Smooth muscle cell (in vitro differentiated cells): ENCODE measurements at regions not wholly inside any gene's neighbourhood (a gene's known extent, or its start where the extent isn't known, plus 50 kb on each side); places are given as distances from the start of the nearest gene placed in this dataset.

Experiments
- DNase-seq: peaks from one replicate; lab custom pipeline; 2025; ENCODE audit not compliant: unreplicated experiment; lab: John Stamatoyannopoulos, UW
- H2AFZ ChIP-seq: fragments of 200-600 bp; sonication (generic); 2 replicates; pipeline ENCODE4 v1.6.0; 2016; ENCODE audit warnings: antibody characterized with exemption, low read depth, mild to moderate bottlenecking
- H3F3A ChIP-seq: fragments of 200-600 bp; sonication (generic); 2 replicates; pipeline ENCODE4 v1.6.0; 2017; ENCODE audit warnings: antibody characterized with exemption, low read depth
- H3K27ac ChIP-seq: fragments of 200-600 bp; sonication (generic); 2 replicates; pipeline ENCODE4 v1.5.1; 2016; ENCODE audit warnings: low read depth, mild to moderate bottlenecking
- H3K27me3 ChIP-seq: fragments of 200-600 bp; sonication (generic); 2 replicates; pipeline ENCODE4 v1.6.1; 2016; ENCODE audit warnings: low read depth, mild to moderate bottlenecking
- H3K36me3 ChIP-seq: fragments of 200-600 bp; sonication (generic); 2 replicates; pipeline ENCODE4 v1.5.1; 2016; ENCODE audit warnings: low read depth
- H3K4me1 ChIP-seq: fragments of 200-600 bp; sonication (generic); 2 replicates; pipeline ENCODE4 v1.5.1; 2016; ENCODE audit warnings: low read depth
- H3K4me2 ChIP-seq: fragments of 200-600 bp; sonication (generic); 2 replicates; pipeline ENCODE4 v1.6.0; 2016; ENCODE audit warnings: mild to moderate bottlenecking
- H3K4me3 ChIP-seq: fragments of 200-600 bp; sonication (generic); 2 replicates; pipeline ENCODE4 v1.5.1; 2016; ENCODE audit warnings: mild to moderate bottlenecking
- H3K79me2 ChIP-seq: fragments of 200-600 bp; sonication (generic); 2 replicates; pipeline ENCODE4 v1.6.0; 2016; ENCODE audit warnings: low read depth, mild to moderate bottlenecking
- H3K9ac ChIP-seq: fragments of 200-600 bp; sonication (generic); 2 replicates; pipeline ENCODE4 v1.6.0; 2016; ENCODE audit warnings: low read depth
- H3K9me3 ChIP-seq: fragments of 200-600 bp; sonication (generic); replicated peaks from 2 replicates; pipeline ENCODE4 v1.5.1; 2016; ENCODE audit warnings: low read depth
- H4K20me1 ChIP-seq: fragments of 200-600 bp; sonication (generic); 2 replicates; pipeline ENCODE4 v1.6.0; 2016; ENCODE audit warnings: low read depth
- CTCF ChIP-seq: fragments of 200-600 bp; sonication (generic); IDR thresholded peaks from 2 replicates; pipeline ENCODE4 v1.5.1; 2017; ENCODE audit warnings: borderline replicate concordance, mild to moderate bottlenecking, antibody characterized with exemption; ENCODE audit not compliant: insufficient read depth, poor library complexity, severe bottlenecking
- WGBS: methylation state at CpG from one replicate; pipeline ENCODE4 v1.1.7; 2016; ENCODE audit warnings: low lambda C conversion rate; 5-methylcytosine and 5-hydroxymethylcytosine counted together

GRCh38 chr1:204773246-204773645 lies 87.7 kb upstream of the LRRN2 start:
- H3K9me3 ChIP-seq = no peaks in the 10 kb centered on the region
- H3K36me3 ChIP-seq = no peaks in the 10 kb centered on the region
- 86% methylated on average over 1 of the region's 1 CpG for WGBS
- no peaks in the 10 kb centered on the region for H3K4me1 ChIP-seq
- H2AFZ ChIP-seq = no peak overlapping the region
- H3K4me3 ChIP-seq = no peak overlapping the region
- H3K27ac ChIP-seq = no peak overlapping the region
- no peak for DNase-seq
- no peak overlapping the region for H3K9ac ChIP-seq
- no peak overlapping the region for H3K4me2 ChIP-seq
- TF ChIP-seq CTCF = no peak
- no peaks in the 10 kb centered on the region for H3K79me2 ChIP-seq
- H3K27me3 ChIP-seq = peaks cover 55% of the 10 kb centered on the region
- H4K20me1 ChIP-seq = no peaks in the 10 kb centered on the region
- H3F3A ChIP-seq = no peaks in the 10 kb centered on the region

- DNase-seq = no peak
- no peaks in the 10 kb centered on the region for H3K36me3 ChIP-seq
- H3K79me2 ChIP-seq = no peaks in the 10 kb centered on the region
- H3K4me2 ChIP-seq = no peak overlapping the region
- H2AFZ ChIP-seq = no peak overlapping the region
- no peak overlapping the region for H3K27ac ChIP-seq
- no peaks in the 10 kb centered on the region for H3K4me1 ChIP-seq
- H4K20me1 ChIP-seq = no peaks in the 10 kb centered on the region
- H3K4me3 ChIP-seq = no peak overlapping the region
- WGBS = 71% methylated on average over 4 of the region's 4 CpGs
- H3F3A ChIP-seq = no peaks in the 10 kb centered on the region
- peaks cover 44% of the 10 kb centered on the region for H3K27me3 ChIP-seq
- no peaks in the 10 kb centered on the region for H3K9me3 ChIP-seq
- H3K9ac ChIP-seq = no peak overlapping the region
- TF ChIP-seq CTCF = no peak
Observed at GRCh38 chr1:204775546-204775945, 90.0 kb upstream of the LRRN2 start.

- H3F3A ChIP-seq = no peaks in the 10 kb centered on the region
Observed at GRCh38 chr1:204777591-204777990, 92.1 kb upstream of the LRRN2 start.

More at GRCh38 chr1:204777591-204777990, 92.1 kb upstream of the LRRN2 start:
- Histone ChIP-seq H3K4me2 (no peak overlapping the region), H4K20me1 (no peaks in the 10 kb centered on the region), H3K27me3 (peaks cover 39% of the 10 kb centered on the region), H2AFZ (no peak overlapping the region), H3K79me2 (no peaks in the 10 kb centered on the region), H3K4me3 (no peak overlapping the region), H3K27ac (no peak overlapping the region), H3K9ac (no peak overlapping the region), H3K4me1 (no peaks in the 10 kb centered on the region), H3K9me3 (no peaks in the 10 kb centered on the region), H3K36me3 (no peaks in the 10 kb centered on the region)
- 91% methylated on average over 7 of the region's 7 CpGs for WGBS
- TF ChIP-seq CTCF = no peak
- no peak for DNase-seq
